Mesendoderm (in vitro differentiated cells): ENCODE measurements at regions not wholly inside any gene's neighbourhood (a gene's known extent, or its start where the extent isn't known, plus 50 kb on each side); places are given as distances from the start of the nearest gene placed in this dataset.

Experiments used
- DNase-seq: peaks from one replicate; pipeline ENCODE4 v3.0.0; 2013
- H2AK5ac ChIP-seq: 2 replicates; pipeline ENCODE4 v1.6.1; 2013; ENCODE audit warnings: low read length, inconsistent platforms
- H2BK120ac ChIP-seq: 2 replicates; pipeline ENCODE4 v1.6.1; 2013; ENCODE audit warnings: low read depth, mild to moderate bottlenecking, low read length, moderate library complexity, mixed read lengths
- H2BK15ac ChIP-seq: replicated peaks from 2 replicates; pipeline ENCODE4 v1.6.1; 2013; ENCODE audit warnings: low read depth, mild to moderate bottlenecking, moderate library complexity
- H2BK5ac ChIP-seq: 2 replicates; pipeline ENCODE4 v1.6.1; 2013; ENCODE audit warnings: low read length, inconsistent platforms
- H3K18ac ChIP-seq: 2 replicates; pipeline ENCODE4 v1.6.1; 2013; ENCODE audit warnings: mild to moderate bottlenecking, low read length, mixed read lengths
- H3K23ac ChIP-seq: one replicate; pipeline ENCODE4 v1.6.1; 2013; ENCODE audit warnings: low read length
- H3K27ac ChIP-seq: 2 replicates; pipeline ENCODE4 v1.5.1; 2013; ENCODE audit warnings: low read depth, mild to moderate bottlenecking, inconsistent platforms, low read length, moderate library complexity
- H3K27me3 ChIP-seq: 2 replicates; pipeline ENCODE4 v1.6.1; 2013; ENCODE audit warnings: low read length, control low read depth, mild to moderate bottlenecking, inconsistent platforms; ENCODE audit not compliant: insufficient read depth, poor library complexity
- H3K36me3 ChIP-seq: 2 replicates; pipeline ENCODE4 v1.6.1; 2013; ENCODE audit warnings: low read length, inconsistent platforms; ENCODE audit not compliant: control insufficient read depth, insufficient read depth
- H3K4ac ChIP-seq: one replicate; pipeline ENCODE4 v1.6.1; 2013; ENCODE audit warnings: low read depth, mild to moderate bottlenecking, low read length, moderate library complexity
- H3K4me1 ChIP-seq: 2 replicates; pipeline ENCODE4 v1.6.1; 2013; ENCODE audit warnings: low read depth, low read length, inconsistent platforms; ENCODE audit not compliant: control insufficient read depth
- H3K4me2 ChIP-seq: 2 replicates; pipeline ENCODE4 v1.6.1; 2013; ENCODE audit warnings: low read length
- H3K4me3 ChIP-seq: 2 replicates; pipeline ENCODE4 v1.5.1; 2013; ENCODE audit warnings: mild to moderate bottlenecking, low read length
- H3K56ac ChIP-seq: one replicate; pipeline ENCODE4 v1.6.1; 2013; ENCODE audit warnings: low read length
- H3K79me1 ChIP-seq: 2 replicates; pipeline ENCODE4 v1.6.1; 2013; ENCODE audit warnings: low read length, inconsistent platforms
- H3K79me2 ChIP-seq: 2 replicates; pipeline ENCODE4 v1.6.1; 2013; ENCODE audit warnings: mild to moderate bottlenecking, low read length; ENCODE audit not compliant: control insufficient read depth, insufficient read depth
- H3K9ac ChIP-seq: 2 replicates; pipeline ENCODE4 v1.6.1; 2013; ENCODE audit warnings: low read length, inconsistent platforms
- H4K5ac ChIP-seq: one replicate; pipeline ENCODE4 v1.6.1; 2013; ENCODE audit warnings: low read length
- H4K8ac ChIP-seq: one replicate; pipeline ENCODE4 v1.6.1; 2013; ENCODE audit warnings: low read depth, mild to moderate bottlenecking, control low read depth, low read length, moderate library complexity
- WGBS: extraction: QIAGEN DNeasy Blood & Tissue Kit; methylation state at CpG from one replicate; pipeline ENCODE4 v1.1.7; 2013; ENCODE audit warnings: low lambda C conversion rate, missing lambda C conversion rate; ENCODE audit not compliant: insufficient coverage; ENCODE audit errors: extremely low coverage; 5-methylcytosine and 5-hydroxymethylcytosine counted together

- no peaks in the 10 kb centered on the region for H3K4me1 ChIP-seq
- no peak overlapping the region for H2BK5ac ChIP-seq
- H4K8ac ChIP-seq = no peak overlapping the region
- DNase-seq = no peak
- H3K9ac ChIP-seq = no peak overlapping the region
- no peak overlapping the region for H4K5ac ChIP-seq
- H3K18ac ChIP-seq = no peak overlapping the region
- H3K23ac ChIP-seq = no peak overlapping the region
- H3K36me3 ChIP-seq = no peaks in the 10 kb centered on the region
- H3K27me3 ChIP-seq = no peaks in the 10 kb centered on the region
- no peak overlapping the region for H2AK5ac ChIP-seq
- WGBS = no CpG with 5 or more reads among the region's 19 CpGs
- no peak overlapping the region for H3K56ac ChIP-seq
- H3K79me1 ChIP-seq = no peaks in the 10 kb centered on the region
- no peak overlapping the region for H3K27ac ChIP-seq
- no peak overlapping the region for H2BK15ac ChIP-seq
- H3K4ac ChIP-seq = no peak overlapping the region
- no peak overlapping the region for H3K4me3 ChIP-seq
- no peaks in the 10 kb centered on the region for H3K79me2 ChIP-seq
- H2BK120ac ChIP-seq = no peak overlapping the region
- H3K4me2 ChIP-seq = no peak overlapping the region
Observed at GRCh38 chr5:179497636-179498340, 52.6 kb upstream of the RUFY1 start.

GRCh38 chr5:179495906-179496455 is 54.4 kb upstream of the RUFY1 start:
- Histone ChIP-seq H3K56ac (no peak overlapping the region), H2BK15ac (no peak overlapping the region), H3K27ac (no peak overlapping the region), H4K8ac (no peak overlapping the region), H3K4ac (no peak overlapping the region), H3K18ac (no peak overlapping the region), H3K4me1 (no peaks in the 10 kb centered on the region), H3K79me2 (no peaks in the 10 kb centered on the region), H3K4me3 (no peak overlapping the region), H2BK5ac (no peak overlapping the region), H2AK5ac (no peak overlapping the region), H3K9ac (no peak overlapping the region), H3K36me3 (no peaks in the 10 kb centered on the region), H3K4me2 (no peak overlapping the region), H3K27me3 (no peaks in the 10 kb centered on the region), H3K79me1 (no peaks in the 10 kb centered on the region), H2BK120ac (no peak overlapping the region), H4K5ac (no peak overlapping the region), H3K23ac (no peak overlapping the region)
- DNase-seq = no peak
- WGBS = no CpG with 5 or more reads among the region's 11 CpGs

- H3K56ac ChIP-seq = no peak overlapping the region
- no peaks in the 10 kb centered on the region for H3K27me3 ChIP-seq
- H3K79me2 ChIP-seq = no peaks in the 10 kb centered on the region
- no peak overlapping the region for H3K23ac ChIP-seq
- H2BK120ac ChIP-seq = no peak overlapping the region
- no peak for DNase-seq
- H3K4me1 ChIP-seq = no peaks in the 10 kb centered on the region
- H2AK5ac ChIP-seq = no peak overlapping the region
- no peak overlapping the region for H4K8ac ChIP-seq
- WGBS = no CpG with 5 or more reads among the region's 12 CpGs
- no peak overlapping the region for H2BK15ac ChIP-seq
- no peak overlapping the region for H4K5ac ChIP-seq
- H3K79me1 ChIP-seq = no peaks in the 10 kb centered on the region
- H3K9ac ChIP-seq = no peak overlapping the region
- no peak overlapping the region for H3K18ac ChIP-seq
- no peak overlapping the region for H3K4me2 ChIP-seq
- H3K4me3 ChIP-seq = no peak overlapping the region
- no peaks in the 10 kb centered on the region for H3K36me3 ChIP-seq
- H3K27ac ChIP-seq = no peak overlapping the region
- no peak overlapping the region for H2BK5ac ChIP-seq
- no peak overlapping the region for H3K4ac ChIP-seq
Observed at GRCh38 chr5:179494774-179495526, 55.4 kb upstream of the RUFY1 start.

GRCh38 chr5:179488975-179489374 is 61.4 kb upstream of the RUFY1 start:
- no peaks in the 10 kb centered on the region for H3K4me1 ChIP-seq
- no peak overlapping the region for H3K9ac ChIP-seq
- no peak overlapping the region for H3K4me3 ChIP-seq
- H2AK5ac ChIP-seq = no peak overlapping the region
- no peaks in the 10 kb centered on the region for H3K79me1 ChIP-seq
- no peak overlapping the region for H2BK120ac ChIP-seq
- no peaks in the 10 kb centered on the region for H3K79me2 ChIP-seq
- no peak overlapping the region for H3K56ac ChIP-seq
- no peak overlapping the region for H3K4ac ChIP-seq
- no peak overlapping the region for H4K5ac ChIP-seq
- H2BK5ac ChIP-seq = no peak overlapping the region
- no CpG with 5 or more reads among the region's 4 CpGs for WGBS
- H3K27ac ChIP-seq = no peak overlapping the region
- no peak for DNase-seq
- H2BK15ac ChIP-seq = no peak overlapping the region
- no peaks in the 10 kb centered on the region for H3K36me3 ChIP-seq
- H3K23ac ChIP-seq = no peak overlapping the region
- no peaks in the 10 kb centered on the region for H3K27me3 ChIP-seq
- no peak overlapping the region for H3K18ac ChIP-seq
- no peak overlapping the region for H3K4me2 ChIP-seq
- H4K8ac ChIP-seq = no peak overlapping the region

- H2AK5ac ChIP-seq = no peak overlapping the region
- H2BK15ac ChIP-seq = no peak overlapping the region
- no peak overlapping the region for H4K5ac ChIP-seq
- no peak overlapping the region for H3K9ac ChIP-seq
- H3K56ac ChIP-seq = no peak overlapping the region
- no peak overlapping the region for H3K18ac ChIP-seq
- H3K27ac ChIP-seq = no peak overlapping the region
- no peaks in the 10 kb centered on the region for H3K4me1 ChIP-seq
- no peaks in the 10 kb centered on the region for H3K79me2 ChIP-seq
- H3K36me3 ChIP-seq = no peaks in the 10 kb centered on the region
- H3K4ac ChIP-seq = no peak overlapping the region
- H3K4me3 ChIP-seq = no peak overlapping the region
- WGBS = no CpG with 5 or more reads among the region's 8 CpGs
- H2BK5ac ChIP-seq = no peak overlapping the region
- no peak overlapping the region for H2BK120ac ChIP-seq
- H4K8ac ChIP-seq = no peak overlapping the region
- no peak for DNase-seq
- H3K4me2 ChIP-seq = no peak overlapping the region
- no peaks in the 10 kb centered on the region for H3K27me3 ChIP-seq
- H3K23ac ChIP-seq = no peak overlapping the region
- no peaks in the 10 kb centered on the region for H3K79me1 ChIP-seq
Observed at GRCh38 chr5:179488491-179488890, 61.9 kb upstream of the RUFY1 start.
